ENCODE measurements at regions not wholly inside any gene's neighbourhood (a gene's known extent, or its start where the extent isn't known, plus 50 kb on each side); places are given as distances from the start of the nearest gene placed in this dataset.

DNA sequence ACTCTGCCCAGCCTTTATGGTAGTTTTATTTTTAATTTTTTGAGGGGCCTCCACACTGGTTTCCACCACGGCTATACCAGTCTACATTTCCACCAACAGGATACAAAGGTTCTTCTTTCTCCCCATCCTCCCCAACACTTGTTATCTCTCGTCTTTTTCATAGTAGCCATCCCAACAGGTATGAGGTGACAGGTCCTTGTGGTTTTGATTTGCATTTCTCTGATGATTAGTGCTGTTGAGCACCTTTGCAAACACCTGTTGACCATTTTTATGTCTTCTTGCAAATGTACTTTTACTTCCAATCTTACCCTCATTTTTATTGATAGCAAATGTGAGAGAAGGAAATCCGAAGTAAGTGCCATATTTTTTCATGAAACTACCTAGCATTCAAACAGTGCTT lies 195.4 kb upstream of the PREP start:
- no peak for DNase-seq
- Histone ChIP-seq H3K9me3 (ENCODE audit: insufficient read depth, low read depth) (no peaks in the 10 kb centered on the region; the same call in 1 of the 2 replicates), H3K27ac (no peak overlapping the region), H3K79me2 (ENCODE audit: low read depth) (no peaks in the 10 kb centered on the region), H4K20me1 (ENCODE audit: insufficient read depth) (no peaks in the 10 kb centered on the region), H3K4me3 (no peak overlapping the region), H2AFZ (no peak overlapping the region), H3K4me1 (replicated peaks; ENCODE audit: insufficient read depth) (peaks cover 59% of the 10 kb centered on the region), H3K4me2 (no peak overlapping the region), H3K36me3 (ENCODE audit: low read depth) (no peaks in the 10 kb centered on the region), H3K9me2 (ENCODE audit: insufficient read depth) (no peaks in the 10 kb centered on the region), H3F3A (ENCODE audit: insufficient read depth, low read depth) (peaks cover 21% of the 10 kb centered on the region), H3K27me3 (ENCODE audit: insufficient read depth, low read depth) (no peaks in the 10 kb centered on the region)
- CTCF ChIA-PET: no interaction called here
- intact Hi-C loops (cut with micrococcal nuclease; ENCODE audit: unreplicated experiment): loop anchor here (10.0 kb wide), 3 partner anchors 163 to 717 kb away; no protein-coding TSS in a partner anchor
- TF ChIP-seq, protein P1, sequence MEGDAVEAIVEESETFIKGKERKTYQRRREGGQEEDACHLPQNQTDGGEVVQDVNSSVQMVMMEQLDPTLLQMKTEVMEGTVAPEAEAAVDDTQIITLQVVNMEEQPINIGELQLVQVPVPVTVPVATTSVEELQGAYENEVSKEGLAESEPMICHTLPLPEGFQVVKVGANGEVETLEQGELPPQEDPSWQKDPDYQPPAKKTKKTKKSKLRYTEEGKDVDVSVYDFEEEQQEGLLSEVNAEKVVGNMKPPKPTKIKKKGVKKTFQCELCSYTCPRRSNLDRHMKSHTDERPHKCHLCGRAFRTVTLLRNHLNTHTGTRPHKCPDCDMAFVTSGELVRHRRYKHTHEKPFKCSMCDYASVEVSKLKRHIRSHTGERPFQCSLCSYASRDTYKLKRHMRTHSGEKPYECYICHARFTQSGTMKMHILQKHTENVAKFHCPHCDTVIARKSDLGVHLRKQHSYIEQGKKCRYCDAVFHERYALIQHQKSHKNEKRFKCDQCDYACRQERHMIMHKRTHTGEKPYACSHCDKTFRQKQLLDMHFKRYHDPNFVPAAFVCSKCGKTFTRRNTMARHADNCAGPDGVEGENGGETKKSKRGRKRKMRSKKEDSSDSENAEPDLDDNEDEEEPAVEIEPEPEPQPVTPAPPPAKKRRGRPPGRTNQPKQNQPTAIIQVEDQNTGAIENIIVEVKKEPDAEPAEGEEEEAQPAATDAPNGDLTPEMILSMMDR (conservative IDR thresholded peaks at IDR 0.05): no peak
- no peak for TF ChIP-seq EZH2 (IDR thresholded peaks at IDR 0.05; ENCODE audit: low read depth)
- BruUV-seq (replicated peaks): no TSS peak
- POLR2A ChIA-PET (ENCODE audit: unreplicated experiment): no interaction called here

DNA sequence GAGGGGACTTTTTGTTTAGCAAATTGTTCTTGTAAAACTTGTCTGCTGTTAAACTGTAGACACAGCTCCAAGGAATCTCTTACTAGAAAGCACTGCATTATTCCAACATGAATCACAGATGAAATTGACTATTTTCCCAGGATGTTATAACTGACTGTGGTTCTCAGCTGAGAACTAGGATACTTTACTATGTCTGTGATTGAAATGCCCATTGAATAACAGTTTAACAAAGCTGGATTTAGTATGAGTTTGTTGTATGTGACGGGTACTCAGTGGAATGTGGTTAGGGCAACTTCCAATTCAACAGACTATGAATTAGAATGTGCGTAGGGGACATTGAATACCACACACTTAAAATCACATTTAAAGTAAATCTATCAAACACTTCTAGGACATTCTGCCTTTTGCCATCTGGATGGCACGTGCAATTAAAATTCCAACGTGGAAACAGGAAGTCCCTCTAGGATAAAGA lies 193.4 kb upstream of the PREP start:
- intact Hi-C loops (cut with micrococcal nuclease; ENCODE audit: unreplicated experiment): loop anchor here (1.0 to 10.0 kb wide), 4 partner anchors 13 to 718 kb away; no protein-coding TSS in a partner anchor
- Histone ChIP-seq H3K79me2 (ENCODE audit: low read depth) (no peaks in the 10 kb centered on the region), H3K4me2 (peak overlapping the region; percentile 43), H4K20me1 (ENCODE audit: insufficient read depth) (no peaks in the 10 kb centered on the region), H3K4me3 (no peak overlapping the region), H3K27ac (peak overlapping the region; percentile 71), H3K9me3 (ENCODE audit: insufficient read depth, low read depth) (no peaks in the 10 kb centered on the region; the same call in 1 of the 2 replicates), H3F3A (ENCODE audit: insufficient read depth, low read depth) (peaks cover 21% of the 10 kb centered on the region), H3K4me1 (replicated peaks; ENCODE audit: insufficient read depth) (peaks cover 63% of the 10 kb centered on the region), H3K36me3 (ENCODE audit: low read depth) (no peaks in the 10 kb centered on the region), H2AFZ (no peak overlapping the region), H3K27me3 (ENCODE audit: insufficient read depth, low read depth) (no peaks in the 10 kb centered on the region), H3K9me2 (ENCODE audit: insufficient read depth) (no peaks in the 10 kb centered on the region)
- POLR2A ChIA-PET (ENCODE audit: unreplicated experiment): interaction anchor here (0.6 kb wide), 1 partner anchor 11 kb away, joined by 4 read pairs; no protein-coding TSS in a partner anchor
- CTCF ChIA-PET: interaction anchor here (0.7 kb wide), 1 partner anchor 15 kb away, joined by 3 read pairs; no protein-coding TSS in a partner anchor
- DNase-seq: peak in 1 of 2 experiments; percentile 98
- no TSS peak for BruUV-seq (replicated peaks)
- no peak for TF ChIP-seq EZH2 (IDR thresholded peaks at IDR 0.05; ENCODE audit: low read depth)
- TF ChIP-seq, protein P1 (conservative IDR thresholded peaks at IDR 0.05): no peak

DNA sequence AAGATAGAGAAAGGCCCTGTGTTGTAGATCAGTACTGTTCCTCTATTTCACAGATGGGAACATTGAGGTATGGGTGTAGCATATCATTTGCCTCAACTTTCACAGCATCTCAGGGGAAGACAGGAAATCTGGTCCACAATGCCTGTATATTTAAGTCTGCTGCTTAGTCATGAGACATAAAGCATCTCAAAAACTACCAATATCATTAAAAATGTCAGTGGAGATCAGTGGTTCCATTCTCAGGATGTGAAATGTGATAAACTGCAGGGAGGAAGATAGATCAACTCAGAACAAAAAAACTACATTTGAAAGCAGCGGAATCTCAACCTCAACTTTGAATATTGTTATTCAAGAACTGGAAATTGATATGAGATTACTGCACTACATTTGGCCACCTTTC lies 192.9 kb upstream of the PREP start:
- no peak overlapping the region for H2AFZ ChIP-seq
- no peaks in the 10 kb centered on the region for H3K27me3 ChIP-seq (ENCODE audit: insufficient read depth, low read depth)
- intact Hi-C loops (cut with micrococcal nuclease; ENCODE audit: unreplicated experiment): loop anchor here (1.0 to 10.0 kb wide), 4 partner anchors 13 to 719 kb away; no protein-coding TSS in a partner anchor
- peak overlapping the region; percentile 71 for H3K27ac ChIP-seq
- peaks cover 58% of the 10 kb centered on the region for H3K4me1 ChIP-seq (replicated peaks; ENCODE audit: insufficient read depth)
- H4K20me1 ChIP-seq (ENCODE audit: insufficient read depth): no peaks in the 10 kb centered on the region
- no peak for DNase-seq
- peak overlapping the region; percentile 43 for H3K4me2 ChIP-seq
- CTCF ChIA-PET: interaction anchor here (0.7 kb wide), 1 partner anchor 16 kb away, joined by 3 read pairs; no protein-coding TSS in a partner anchor
- H3K9me2 ChIP-seq (ENCODE audit: insufficient read depth): no peaks in the 10 kb centered on the region
- H3K4me3 ChIP-seq: no peak overlapping the region
- TF ChIP-seq, protein P1 (conservative IDR thresholded peaks at IDR 0.05): no peak
- no peak for TF ChIP-seq EZH2 (IDR thresholded peaks at IDR 0.05; ENCODE audit: low read depth)
- peaks cover 21% of the 10 kb centered on the region for H3F3A ChIP-seq (ENCODE audit: insufficient read depth, low read depth)
- no TSS peak for BruUV-seq (replicated peaks)
- H3K9me3 ChIP-seq (ENCODE audit: insufficient read depth, low read depth): no peaks in the 10 kb centered on the region
- no peaks in the 10 kb centered on the region for H3K36me3 ChIP-seq (ENCODE audit: low read depth)
- POLR2A ChIA-PET (ENCODE audit: unreplicated experiment): interaction anchor here (0.6 kb wide), 1 partner anchor 12 kb away, joined by 4 read pairs; no protein-coding TSS in a partner anchor
- H3K79me2 ChIP-seq (ENCODE audit: low read depth): no peaks in the 10 kb centered on the region

Measured in PC-9 (cell line).